CD4-positive, alpha-beta T cell treated with Interleukin-15 for 4 hours (primary cell): ENCODE measurements at regions not wholly inside any gene's neighbourhood (a gene's known extent, or its start where the extent isn't known, plus 50 kb on each side); places are given as distances from the start of the nearest gene placed in this dataset.
"Not testable (repeated sequence)": the region's sequence is repeated elsewhere in the genome, so short reads cannot be mapped to it uniquely, and the experiment has no call there.

Experiments
- DNase-seq: peaks from one replicate; pipeline ENCODE4 v3.0.0-alpha.2; 2020; ENCODE audit warnings: low spot score

DNA sequence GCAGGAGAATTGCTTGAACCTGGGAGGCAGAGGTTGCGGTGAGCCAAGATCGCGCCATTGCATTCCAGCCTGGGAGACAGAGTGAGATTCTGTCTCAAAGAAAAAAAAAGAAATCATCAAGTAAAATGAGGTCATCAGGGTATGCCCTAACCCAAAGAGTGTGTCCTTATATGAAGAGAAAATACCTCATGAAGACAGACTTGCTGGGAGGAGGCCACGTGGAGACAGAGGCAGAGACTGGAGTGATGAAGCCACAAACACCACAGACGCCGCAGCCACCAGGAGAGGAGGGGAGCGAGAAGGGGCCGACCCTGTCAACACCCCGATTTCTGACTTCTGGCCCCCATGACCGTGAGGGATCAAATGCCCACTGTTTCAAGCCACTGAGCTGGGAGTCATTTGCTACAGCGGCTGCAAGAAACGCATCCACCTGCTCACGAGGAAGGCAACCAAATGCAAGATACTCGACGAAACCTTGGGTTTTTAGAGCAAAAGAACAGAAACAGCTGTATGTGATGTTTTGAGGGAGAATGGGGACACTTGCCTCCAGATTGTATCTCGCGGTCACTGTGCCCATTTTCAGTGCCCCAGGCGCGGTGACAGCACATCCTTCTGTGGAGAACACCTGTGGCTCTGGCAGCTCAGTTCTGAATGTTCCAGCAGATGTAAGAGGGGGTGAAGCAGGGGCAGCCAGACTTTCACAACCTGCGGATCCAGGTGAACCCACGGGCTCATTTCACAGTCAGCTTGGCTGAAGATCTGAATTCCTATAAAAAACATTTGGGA is 1317.2 kb downstream of the TBC1D22A start:
- DNase-seq = no peak

DNA sequence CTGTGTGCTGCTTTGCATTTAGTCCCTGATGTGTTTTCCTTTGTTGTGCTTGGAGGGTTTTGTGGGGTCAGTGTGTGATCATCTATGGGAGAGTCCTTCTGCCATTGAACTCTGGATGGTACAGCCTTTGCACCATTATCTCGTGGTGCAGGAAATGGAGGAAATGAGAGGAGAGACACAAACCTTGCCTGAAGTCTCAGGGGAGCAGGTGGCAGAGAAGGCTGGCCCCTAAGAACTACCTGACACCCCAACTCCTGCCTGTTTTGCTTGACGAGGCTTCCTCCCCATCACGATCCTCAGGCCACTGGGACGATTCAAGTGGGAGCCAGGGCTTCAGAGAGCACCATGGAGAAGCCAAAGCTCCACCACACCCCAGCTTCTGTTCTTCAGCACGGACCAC is 1316.4 kb downstream of the TBC1D22A start:
- no peak for DNase-seq

- DNase-seq = no peak
Observed at GRCh38 chr22:48077699-48078098, 1315.2 kb downstream of the TBC1D22A start.

DNA sequence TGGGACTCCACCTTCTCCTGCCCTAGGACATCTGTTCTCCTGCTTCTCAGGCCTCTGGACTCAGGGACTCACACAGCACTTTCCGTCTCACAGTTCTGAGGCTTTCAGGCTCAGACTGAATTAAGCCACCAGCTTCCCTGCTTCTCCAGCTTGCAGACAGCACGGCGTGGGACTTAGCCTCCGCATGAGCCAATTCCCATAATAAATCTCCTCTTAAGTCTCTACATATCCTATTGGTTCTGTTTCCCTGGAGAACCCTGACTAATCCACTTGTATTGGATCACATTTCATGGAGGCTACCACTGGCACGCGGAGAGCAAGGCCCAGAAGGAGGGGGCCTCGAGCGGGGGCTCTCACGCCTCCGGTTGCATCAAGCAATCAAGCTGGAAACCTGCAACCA is 1313.6 kb downstream of the TBC1D22A start:
- DNase-seq = no peak

DNA sequence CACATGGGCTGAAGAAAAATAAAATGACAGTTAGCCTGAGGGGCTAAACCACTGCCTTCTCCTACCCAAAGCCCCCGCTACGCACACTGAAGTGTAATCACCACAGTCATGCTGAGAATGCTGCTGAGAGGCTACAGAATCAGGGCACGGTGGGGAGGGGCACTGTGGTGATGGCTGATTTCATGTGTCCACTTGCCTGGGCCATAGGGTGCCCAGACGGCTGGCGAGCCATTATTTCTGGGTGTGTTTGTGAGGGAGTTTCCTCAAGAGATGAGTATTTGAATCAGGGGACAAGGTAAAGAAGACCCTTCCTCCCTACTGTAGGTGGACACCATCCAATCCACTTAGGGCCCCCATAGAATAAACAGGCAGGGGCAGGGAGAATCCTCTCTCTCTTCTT is 1313.2 kb downstream of the TBC1D22A start:
- DNase-seq = no peak

DNA sequence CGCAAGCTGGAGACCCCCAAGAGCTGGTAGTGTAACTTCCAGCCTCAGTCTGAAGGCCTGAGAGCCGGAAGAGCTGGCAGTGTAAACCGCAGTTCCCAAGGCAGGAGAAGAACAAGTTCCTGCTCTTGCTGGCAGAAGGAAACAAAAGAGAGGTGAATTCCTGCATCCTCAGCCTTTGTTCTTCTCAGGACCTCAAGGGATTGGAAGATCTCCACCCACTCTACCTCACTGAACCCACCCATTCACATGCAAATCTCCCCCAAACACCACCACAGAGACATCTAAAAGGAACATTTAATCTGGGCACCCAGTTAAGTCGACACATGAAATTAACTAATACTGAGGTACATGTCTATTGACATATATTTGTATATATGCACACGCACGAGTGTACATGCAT is 1310.3 kb downstream of the TBC1D22A start:
- DNase-seq = no peak

- no peak for DNase-seq
Observed at GRCh38 chr22:48071828-48072227, 1309.4 kb downstream of the TBC1D22A start.

DNA sequence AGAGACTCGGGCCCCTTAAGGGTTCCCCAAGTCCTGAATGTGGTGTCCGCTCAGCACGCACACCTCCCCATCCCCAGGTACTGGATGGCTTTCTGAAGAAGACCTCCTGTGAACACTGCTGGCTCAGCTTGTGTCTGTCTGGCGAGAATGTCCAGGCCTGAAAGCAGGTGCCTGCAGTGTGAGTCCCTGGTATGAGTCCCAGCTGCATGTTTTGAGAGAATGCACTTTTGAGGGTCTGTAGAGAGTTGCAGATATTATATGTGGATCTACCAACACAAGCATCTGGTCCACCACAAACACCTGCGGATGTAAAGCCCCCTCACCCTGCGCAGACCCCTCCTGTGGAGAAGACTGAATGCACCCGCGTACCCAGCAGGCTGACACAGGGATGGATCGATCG is 1308.9 kb downstream of the TBC1D22A start:
- no peak for DNase-seq

DNA sequence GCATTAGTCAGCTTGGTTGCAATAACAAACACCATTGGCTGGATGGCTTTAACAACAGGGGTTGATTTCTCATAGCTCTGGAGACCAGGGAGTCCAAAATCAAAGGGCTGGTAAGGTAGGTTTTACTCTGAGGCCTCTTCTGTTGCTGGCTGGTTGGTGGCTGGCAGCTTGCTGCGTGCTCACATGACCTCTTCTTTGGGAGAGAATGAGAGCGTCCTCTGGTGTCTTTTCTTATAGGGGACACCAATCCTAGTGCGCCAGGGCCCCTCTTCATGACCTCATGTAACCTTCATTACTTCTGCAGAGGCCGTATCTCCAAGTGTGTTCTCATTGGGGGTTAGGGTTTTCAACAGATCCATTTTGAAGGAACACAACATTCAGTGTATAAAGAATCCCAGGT is 1308.3 kb downstream of the TBC1D22A start:
- DNase-seq = no peak

- DNase-seq = no peak
Observed at GRCh38 chr22:48070083-48070482, 1307.6 kb downstream of the TBC1D22A start.

GRCh38 chr22:48069256-48069655 is 1306.8 kb downstream of the TBC1D22A start:
- no peak for DNase-seq

DNA sequence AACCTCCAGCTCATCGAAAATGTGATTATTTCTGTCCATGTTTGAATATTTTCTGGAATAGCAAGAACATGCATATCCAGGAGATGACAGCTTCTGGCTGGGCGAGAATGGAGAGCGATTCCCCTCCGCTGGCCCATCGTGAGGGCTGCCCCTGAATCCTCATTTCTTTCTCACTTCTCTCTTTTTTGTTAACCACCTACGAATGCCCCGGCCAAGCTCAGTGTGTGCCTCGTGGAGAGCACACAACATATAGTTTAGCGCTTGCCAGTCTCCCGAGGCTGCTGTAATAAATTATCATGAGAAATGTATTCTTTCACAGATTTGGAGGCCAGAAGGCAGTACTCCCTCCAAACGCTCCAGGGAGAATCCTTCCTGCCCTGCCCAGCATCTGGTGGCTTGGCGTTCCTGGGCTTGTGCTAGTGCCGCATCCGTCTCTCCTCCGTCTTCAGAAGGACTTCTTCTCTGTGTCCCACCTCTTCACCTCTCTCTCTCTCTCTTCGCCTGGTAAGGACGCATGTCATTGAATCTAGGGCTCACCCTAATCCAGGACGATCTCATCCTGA is 1306.0 kb downstream of the TBC1D22A start:
- no peak for DNase-seq

GRCh38 chr22:48065892-48066291 is 1303.4 kb downstream of the TBC1D22A start:
- no peak for DNase-seq

GRCh38 chr22:48061726-48062125 is 1299.3 kb downstream of the TBC1D22A start:
- no peak for DNase-seq

DNA sequence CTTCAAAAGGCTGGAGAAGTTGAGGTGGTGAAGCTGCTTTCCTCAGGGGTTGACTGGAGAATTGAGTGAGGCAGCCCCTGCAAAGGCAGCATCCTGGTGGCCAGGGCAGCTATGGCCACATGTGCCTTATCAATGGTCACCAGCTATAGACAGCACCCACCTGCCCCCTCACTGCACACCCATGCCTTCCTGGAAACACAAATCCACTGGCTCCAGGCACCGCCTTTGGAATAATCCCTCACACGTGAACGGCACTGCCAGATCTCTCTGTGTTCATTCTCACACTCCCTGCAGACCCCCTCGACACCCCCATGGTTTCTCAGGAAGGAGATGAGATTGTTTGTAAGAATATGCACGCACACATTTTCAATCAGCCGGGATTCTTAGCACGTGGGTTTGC is 1297.8 kb downstream of the TBC1D22A start:
- no peak for DNase-seq

DNA sequence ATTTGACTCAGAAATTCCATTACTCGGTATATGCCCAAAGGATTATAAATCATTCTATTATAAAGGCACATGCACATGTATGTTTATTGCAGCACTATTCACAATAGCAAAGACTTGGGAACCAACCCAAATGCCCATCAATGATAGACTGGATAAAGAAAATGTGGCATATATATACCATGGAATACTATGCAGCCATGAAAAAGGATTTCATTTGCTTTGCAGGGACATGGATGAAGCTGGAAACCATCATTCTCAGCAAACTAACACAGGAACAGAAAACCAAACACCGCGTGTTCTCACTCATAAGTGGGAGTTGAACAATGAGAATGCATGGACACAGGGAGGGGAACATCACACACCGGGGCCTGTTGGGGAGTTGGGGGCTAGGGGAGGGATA is 1297.1 kb downstream of the TBC1D22A start:
- DNase-seq = not testable (repeated sequence)

GRCh38 chr22:48057116-48057835 is 1294.8 kb downstream of the TBC1D22A start:
- no peak for DNase-seq

GRCh38 chr22:48055827-48056226 is 1293.4 kb downstream of the TBC1D22A start:
- DNase-seq = no peak

DNA sequence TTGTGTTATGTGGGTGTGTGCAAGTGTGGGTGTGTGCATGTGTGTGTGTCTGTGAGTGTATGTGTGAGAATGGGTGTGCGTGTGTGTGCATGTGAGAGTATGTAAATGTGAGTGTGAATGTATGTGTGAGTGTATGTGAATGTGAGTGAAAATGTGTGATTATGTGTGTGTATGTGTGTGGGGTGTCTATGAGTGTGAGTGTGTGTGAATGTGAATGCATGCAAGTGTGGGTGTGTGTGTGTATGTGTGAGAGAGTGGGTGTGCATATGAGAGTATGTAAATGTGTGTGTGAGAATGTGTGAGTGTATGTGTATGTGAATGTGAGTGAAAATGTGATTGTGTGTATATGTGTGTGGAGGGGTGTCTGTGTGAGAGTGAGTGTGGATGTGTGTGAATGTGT is 1292.7 kb downstream of the TBC1D22A start:
- DNase-seq = no peak

DNA sequence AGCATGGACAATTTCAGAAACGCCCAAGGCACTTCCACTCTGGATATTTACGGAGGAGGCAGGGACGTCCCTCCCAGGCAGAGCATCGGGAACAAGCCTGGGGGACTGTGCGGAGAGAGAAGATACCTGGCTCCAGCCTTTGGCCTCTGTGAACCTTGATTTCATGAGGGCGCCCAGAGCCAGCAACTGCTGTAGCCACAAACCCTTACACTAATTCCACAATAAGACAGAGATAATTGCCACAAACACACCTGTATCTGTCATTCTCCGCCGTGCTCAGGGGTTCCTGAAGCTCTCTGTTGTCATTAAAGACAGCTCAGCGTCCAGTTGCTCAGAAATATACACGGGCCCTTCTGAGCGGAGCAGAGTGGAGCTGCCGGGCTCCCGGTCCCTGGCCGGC is 1292.1 kb downstream of the TBC1D22A start:
- no peak for DNase-seq

GRCh38 chr22:48053973-48054372 is 1291.5 kb downstream of the TBC1D22A start:
- no peak for DNase-seq

- DNase-seq = no peak
Observed at GRCh38 chr22:48053486-48053885, 1291.0 kb downstream of the TBC1D22A start.

DNA sequence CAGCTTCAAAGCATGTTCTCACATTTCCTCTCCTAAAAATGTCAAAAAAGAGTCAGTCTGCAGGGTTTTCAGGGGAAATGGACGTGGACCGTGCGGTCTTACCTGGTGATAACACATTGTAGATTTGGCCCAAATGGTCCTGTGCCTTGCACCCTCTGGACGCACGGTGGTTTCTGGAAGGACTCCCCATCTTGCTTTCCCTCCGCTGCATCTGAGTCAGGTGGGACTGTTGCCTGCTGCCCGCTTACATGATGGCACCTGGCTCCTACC is 1290.1 kb downstream of the TBC1D22A start:
- no peak for DNase-seq
